Fibroblast of mammary gland (primary cell): ENCODE measurements at regions not wholly inside any gene's neighbourhood (a gene's known extent, or its start where the extent isn't known, plus 50 kb on each side); places are given as distances from the start of the nearest gene placed in this dataset.

Experiments
- DNase-seq: peaks from one replicate; pipeline ENCODE4 v3.0.0-alpha.2; 2010; ENCODE audit warnings: low read depth
- H3K4me3 ChIP-seq: 2 replicates; pipeline ENCODE4 v1.5.1; 2011; ENCODE audit warnings: low read depth, mild to moderate bottlenecking, low read length, moderate library complexity; ENCODE audit not compliant: control insufficient read depth
- CTCF ChIP-seq: conservative IDR thresholded peaks from 2 replicates; pipeline ENCODE4 v1.5.1; 2011; ENCODE audit warnings: low read depth, low read length, inconsistent platforms; ENCODE audit not compliant: control insufficient read depth, insufficient read depth

- peak; percentile 86 for DNase-seq
- H3K4me3 ChIP-seq, result no peak overlapping the region
- peak; percentile 60 for TF ChIP-seq CTCF
Measured at GRCh38 chr3:107117922-107118536, 259.2 kb upstream of the CCDC54 start.

GRCh38 chr3:107124885-107125284 lies 252.4 kb upstream of the CCDC54 start:
- DNase-seq, result peak; percentile 80
- no peak for TF ChIP-seq CTCF
- no peak overlapping the region for H3K4me3 ChIP-seq

- H3K4me3 ChIP-seq, result no peak overlapping the region
- no peak for TF ChIP-seq CTCF
- DNase-seq, result no peak
Measured at GRCh38 chr3:107128946-107129345, 248.3 kb upstream of the CCDC54 start.

- TF ChIP-seq CTCF, result no peak
- no peak overlapping the region for H3K4me3 ChIP-seq
- no peak for DNase-seq
Measured at GRCh38 chr3:107130089-107130700, 247.0 kb upstream of the CCDC54 start.

GRCh38 chr3:107132674-107133073 lies 244.6 kb upstream of the CCDC54 start:
- DNase-seq, result no peak
- no peak overlapping the region for H3K4me3 ChIP-seq
- no peak for TF ChIP-seq CTCF

- H3K4me3 ChIP-seq, result no peak overlapping the region
- DNase-seq, result no peak
- no peak for TF ChIP-seq CTCF
Measured at GRCh38 chr3:107133891-107134290, 243.3 kb upstream of the CCDC54 start.
